ENCODE measurements at regions not wholly inside any gene's neighbourhood (a gene's known extent, or its start where the extent isn't known, plus 50 kb on each side); places are given as distances from the start of the nearest gene placed in this dataset.

- no peak for DNase-seq (ENCODE audit: low read depth)
- TF ChIP-seq CTCF (IDR thresholded peaks at IDR 0.05; ENCODE audit: low read depth, low read length, missing control alignments): no peak
- in situ Hi-C loops (cut with HindIII; ENCODE audit: low sequenced_read_pairs): no loop called here
- no peak overlapping the region for H3K4me3 ChIP-seq (ENCODE audit: low read depth, low read length)
Measured at GRCh38 chr16:55033225-55034156, 102.8 kb downstream of the IRX5 start.

GRCh38 chr16:55035029-55035428 lies 104.4 kb downstream of the IRX5 start:
- no peak for DNase-seq (ENCODE audit: low read depth)
- in situ Hi-C loops (cut with HindIII; ENCODE audit: low sequenced_read_pairs): no loop called here
- H3K4me3 ChIP-seq (ENCODE audit: low read depth, low read length): no peak overlapping the region
- peak; percentile 37 for TF ChIP-seq CTCF (IDR thresholded peaks at IDR 0.05; ENCODE audit: low read depth, low read length, missing control alignments)

GRCh38 chr16:55035956-55036355 lies 105.3 kb downstream of the IRX5 start:
- in situ Hi-C loops (cut with HindIII; ENCODE audit: low sequenced_read_pairs): no loop called here
- no peak for TF ChIP-seq CTCF (IDR thresholded peaks at IDR 0.05; ENCODE audit: low read depth, low read length, missing control alignments)
- no peak overlapping the region for H3K4me3 ChIP-seq (ENCODE audit: low read depth, low read length)
- peak; percentile 11 for DNase-seq (ENCODE audit: low read depth)

GRCh38 chr16:55036371-55036821 lies 105.7 kb downstream of the IRX5 start:
- no peak overlapping the region for H3K4me3 ChIP-seq (ENCODE audit: low read depth, low read length)
- no peak for TF ChIP-seq CTCF (IDR thresholded peaks at IDR 0.05; ENCODE audit: low read depth, low read length, missing control alignments)
- in situ Hi-C loops (cut with HindIII; ENCODE audit: low sequenced_read_pairs): no loop called here
- no peak for DNase-seq (ENCODE audit: low read depth)

- DNase-seq (ENCODE audit: low read depth): no peak
- in situ Hi-C loops (cut with HindIII; ENCODE audit: low sequenced_read_pairs): no loop called here
- no peak for TF ChIP-seq CTCF (IDR thresholded peaks at IDR 0.05; ENCODE audit: low read depth, low read length, missing control alignments)
- H3K4me3 ChIP-seq (ENCODE audit: low read depth, low read length): no peak overlapping the region
Measured at GRCh38 chr16:55037046-55037445, 106.4 kb downstream of the IRX5 start.

- no peak for TF ChIP-seq CTCF (IDR thresholded peaks at IDR 0.05; ENCODE audit: low read depth, low read length, missing control alignments)
- DNase-seq (ENCODE audit: low read depth): no peak
- in situ Hi-C loops (cut with HindIII; ENCODE audit: low sequenced_read_pairs): no loop called here
Measured at GRCh38 chr16:55037966-55038365, 107.3 kb downstream of the IRX5 start.

More at GRCh38 chr16:55037966-55038365, 107.3 kb downstream of the IRX5 start:
- no peak overlapping the region for H3K4me3 ChIP-seq (ENCODE audit: low read depth, low read length)

Measured in astrocyte of the cerebellum (primary cell).